ENCODE measurements at regions not wholly inside any gene's neighbourhood (a gene's known extent, or its start where the extent isn't known, plus 50 kb on each side); places are given as distances from the start of the nearest gene placed in this dataset.

- TF ChIP-seq CTCF (IDR thresholded peaks at IDR 0.05): no peak
Observed at GRCh38 chr5:82341325-82341724, 63.2 kb upstream of the RPS23 start.

- TF ChIP-seq CTCF (IDR thresholded peaks at IDR 0.05): no peak
Observed at GRCh38 chr5:82340799-82341198, 62.6 kb upstream of the RPS23 start.

GRCh38 chr5:82339792-82340191 is 61.6 kb upstream of the RPS23 start:
- no peak for TF ChIP-seq CTCF (IDR thresholded peaks at IDR 0.05)

GRCh38 chr5:82338771-82339373 is 60.7 kb upstream of the RPS23 start:
- no peak for TF ChIP-seq CTCF (IDR thresholded peaks at IDR 0.05)

- TF ChIP-seq CTCF (IDR thresholded peaks at IDR 0.05): no peak
Observed at GRCh38 chr5:82336959-82337351, 58.8 kb upstream of the RPS23 start.

GRCh38 chr5:82336226-82336958 is 58.2 kb upstream of the RPS23 start:
- no peak for TF ChIP-seq CTCF (IDR thresholded peaks at IDR 0.05)

- TF ChIP-seq CTCF (IDR thresholded peaks at IDR 0.05): no peak
Observed at GRCh38 chr5:82335806-82336205, 57.7 kb upstream of the RPS23 start.
